Activated CD4-positive, alpha-beta T cell treated with anti-CD3 and anti-CD28 coated beads, Interleukin-2, amount 50 U/mL, for 16 hours (primary cell): ENCODE measurements at regions not wholly inside any gene's neighbourhood (a gene's known extent, or its start where the extent isn't known, plus 50 kb on each side); places are given as distances from the start of the nearest gene placed in this dataset.
"Not testable (repeated sequence)": the region's sequence is repeated elsewhere in the genome, so short reads cannot be mapped to it uniquely, and the experiment has no call there.

Experiments
- DNase-seq: peaks from one replicate; pipeline ENCODE4 v3.0.0-alpha.2; 2020

DNA sequence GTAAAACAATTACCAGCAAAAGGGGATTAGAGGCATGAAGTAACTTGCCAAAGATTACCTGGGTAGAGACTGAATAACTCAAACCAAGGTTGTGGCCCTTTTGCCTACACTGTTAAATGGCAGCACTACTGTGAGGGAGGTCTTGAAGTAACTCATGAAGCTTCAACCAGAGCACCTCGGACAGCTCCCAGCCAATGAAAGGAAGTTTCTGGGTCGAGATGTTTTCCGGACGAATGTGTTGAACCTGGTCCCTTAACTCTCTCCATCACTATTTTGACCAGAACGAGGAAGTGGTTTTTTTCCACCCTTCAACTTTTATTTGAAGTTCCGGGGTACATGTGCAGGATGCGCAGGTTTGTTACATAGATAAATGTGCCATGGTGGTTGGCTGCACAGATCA is 133.6 kb upstream of the PRKCQ start:
- DNase-seq, result no peak

- DNase-seq, result no peak
Measured at GRCh38 chr10:6713120-6713519, 133.0 kb upstream of the PRKCQ start.

- DNase-seq, result no peak
Measured at GRCh38 chr10:6711881-6712280, 131.8 kb upstream of the PRKCQ start.

DNA sequence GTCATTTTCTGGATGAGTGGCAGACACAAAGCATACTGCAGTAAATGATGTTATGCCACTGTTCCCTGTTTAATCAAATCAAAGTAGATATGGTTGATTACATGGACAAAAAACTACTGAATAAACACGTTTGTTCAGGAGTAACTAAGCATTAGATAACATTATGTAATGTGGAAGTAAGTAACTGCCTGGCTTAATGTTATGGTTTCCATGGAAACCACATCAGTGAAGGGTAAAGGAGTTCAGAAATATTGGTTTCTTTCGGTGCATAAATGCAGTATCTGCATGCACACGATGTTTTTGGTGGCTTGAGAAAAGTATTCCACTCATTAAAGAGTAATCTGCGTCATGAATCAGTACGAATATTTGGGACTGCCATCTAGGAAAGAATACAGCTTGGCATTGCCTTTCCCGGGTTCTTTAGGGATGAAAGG is 131.3 kb upstream of the PRKCQ start:
- no peak for DNase-seq

DNA sequence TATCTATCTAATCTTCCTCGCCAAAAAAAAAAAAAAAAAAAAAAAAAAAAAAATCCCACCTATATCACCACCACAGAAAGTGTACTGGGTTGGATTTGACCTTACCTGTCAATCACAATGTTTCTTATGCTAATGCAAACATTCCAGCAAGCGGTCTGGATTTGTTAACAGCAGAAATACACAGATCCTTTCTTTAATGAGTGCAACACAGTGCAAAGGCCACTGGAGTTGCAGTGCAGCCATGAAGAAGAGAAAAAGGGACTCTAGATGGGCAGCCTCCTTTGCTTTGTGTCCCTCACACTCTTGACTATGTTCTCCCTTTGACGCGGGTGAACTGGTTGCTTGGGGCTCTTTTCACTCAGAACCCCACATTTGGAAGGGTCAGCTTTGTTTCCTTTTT is 127.3 kb upstream of the PRKCQ start:
- no peak for DNase-seq

DNA sequence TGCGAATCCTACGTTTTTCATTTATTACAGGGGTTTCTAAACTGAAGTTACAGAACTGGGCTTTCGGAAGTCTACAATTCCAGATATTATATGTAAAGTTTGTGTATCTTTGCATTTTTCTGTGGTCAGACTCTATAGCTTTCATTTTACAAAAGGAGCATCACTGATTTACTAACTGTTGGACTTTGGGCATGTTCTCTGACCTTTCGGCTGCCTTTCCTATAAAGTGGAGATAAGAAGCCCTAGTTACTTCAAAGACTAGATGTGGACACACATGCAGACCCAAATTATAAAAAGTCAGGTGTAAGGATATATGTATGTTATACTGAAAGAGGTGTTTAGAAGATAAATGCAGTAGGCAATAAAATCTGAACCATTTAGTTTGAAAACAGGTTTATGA is 126.6 kb upstream of the PRKCQ start:
- DNase-seq, result no peak

DNA sequence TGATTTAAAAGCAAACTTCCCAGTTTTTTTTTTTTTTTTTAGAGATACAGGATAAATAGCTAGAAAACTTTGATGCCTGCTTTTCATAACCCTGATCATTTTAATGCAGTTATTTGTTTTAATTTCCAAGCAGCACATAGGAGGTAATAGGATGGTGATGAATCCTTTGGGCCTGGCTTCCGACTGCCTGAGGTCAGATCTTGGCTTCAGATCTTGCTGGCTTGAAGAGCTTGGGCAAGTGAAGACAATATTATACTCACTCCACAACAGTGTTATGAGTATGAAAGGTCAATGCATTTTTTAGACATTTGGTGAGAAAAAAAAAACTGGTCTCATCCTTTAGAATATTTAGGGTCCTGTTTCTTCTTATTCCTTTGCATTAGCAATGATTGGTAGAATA is 124.8 kb upstream of the PRKCQ start:
- DNase-seq, result no peak

DNA sequence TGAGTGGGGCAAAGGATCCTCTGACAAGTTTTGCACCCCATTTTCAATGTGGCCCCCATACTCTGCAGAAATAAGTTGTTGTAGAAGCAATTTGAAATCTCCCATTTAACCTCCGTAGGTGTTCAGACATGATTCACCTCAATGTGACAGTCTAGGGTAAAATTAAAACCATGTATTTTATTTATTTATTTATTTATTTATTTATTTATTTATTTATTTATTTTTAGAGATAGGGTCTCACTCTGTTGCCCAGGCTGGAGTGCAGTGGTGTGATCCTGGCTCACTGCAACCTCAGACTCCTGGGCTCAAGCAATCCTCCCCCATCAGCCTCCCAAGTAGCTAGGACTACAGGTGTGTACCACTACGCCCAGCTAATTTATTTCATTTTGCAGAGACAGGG is 122.8 kb upstream of the PRKCQ start:
- DNase-seq, result not testable (repeated sequence)

GRCh38 chr10:6702030-6702429 is 122.0 kb upstream of the PRKCQ start:
- no peak for DNase-seq

DNA sequence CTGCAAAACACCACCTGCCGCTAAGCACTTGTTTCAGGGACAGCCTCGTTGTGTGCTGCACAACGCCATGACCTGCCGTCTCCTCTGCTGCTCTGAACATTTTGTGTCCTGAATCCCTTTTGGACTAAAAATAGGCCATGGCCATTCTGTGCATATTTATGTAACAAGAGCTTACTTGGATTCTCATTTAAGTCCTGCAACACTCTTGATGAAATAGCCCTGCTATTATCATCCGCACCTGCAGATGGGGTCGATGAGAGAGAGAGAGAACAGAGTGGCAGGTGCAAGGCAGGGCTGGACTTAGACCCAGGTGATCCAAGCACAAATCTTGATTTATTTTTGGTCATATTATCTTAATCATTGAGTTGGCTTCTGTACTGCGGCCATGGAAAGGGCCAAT is 121.2 kb upstream of the PRKCQ start:
- DNase-seq, result no peak

GRCh38 chr10:6700066-6700465 is 120.0 kb upstream of the PRKCQ start:
- DNase-seq, result no peak

GRCh38 chr10:6699336-6699735 is 119.3 kb upstream of the PRKCQ start:
- DNase-seq, result no peak

DNA sequence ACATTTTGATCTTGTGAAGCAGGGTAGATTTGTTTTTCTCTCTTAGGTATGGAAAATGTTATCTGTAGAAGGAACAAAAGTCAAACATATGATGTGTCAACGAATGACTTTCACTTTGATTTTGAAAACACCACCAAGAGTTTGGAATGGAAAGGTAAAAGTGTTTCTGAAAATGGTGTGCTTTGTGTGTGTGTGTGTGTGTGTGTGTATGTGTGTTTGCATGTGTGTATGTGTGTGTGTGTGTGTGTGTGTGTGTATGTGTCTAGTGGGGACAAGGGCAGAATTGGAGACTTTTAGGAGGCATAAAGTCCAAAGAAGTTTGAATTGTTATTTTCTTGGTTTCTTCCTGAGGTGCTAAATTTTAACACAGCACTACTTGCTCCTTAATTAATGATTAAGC is 115.4 kb upstream of the PRKCQ start:
- no peak for DNase-seq

- no peak for DNase-seq
Measured at GRCh38 chr10:6694447-6695140, 114.5 kb upstream of the PRKCQ start.

- DNase-seq, result no peak
Measured at GRCh38 chr10:6692856-6693255, 112.8 kb upstream of the PRKCQ start.

DNA sequence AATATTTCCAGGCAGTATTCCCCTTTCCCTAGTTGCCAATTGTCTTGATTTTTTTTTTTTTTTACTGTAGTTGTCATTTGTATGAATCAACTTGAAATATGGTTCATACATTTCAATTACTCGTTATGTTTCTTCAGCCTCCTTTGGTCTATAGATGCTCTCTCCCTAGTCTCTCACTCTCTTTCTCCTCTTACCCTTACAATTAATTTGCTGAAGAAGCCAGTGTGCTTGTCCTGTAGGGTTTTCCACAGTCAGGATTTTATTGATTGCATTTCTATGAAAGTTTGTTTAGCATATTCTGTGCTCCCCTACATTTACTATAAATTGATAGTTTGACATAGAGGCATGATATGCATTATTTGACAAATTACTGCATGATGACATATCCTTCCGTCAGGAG is 112.0 kb upstream of the PRKCQ start:
- DNase-seq, result no peak

DNA sequence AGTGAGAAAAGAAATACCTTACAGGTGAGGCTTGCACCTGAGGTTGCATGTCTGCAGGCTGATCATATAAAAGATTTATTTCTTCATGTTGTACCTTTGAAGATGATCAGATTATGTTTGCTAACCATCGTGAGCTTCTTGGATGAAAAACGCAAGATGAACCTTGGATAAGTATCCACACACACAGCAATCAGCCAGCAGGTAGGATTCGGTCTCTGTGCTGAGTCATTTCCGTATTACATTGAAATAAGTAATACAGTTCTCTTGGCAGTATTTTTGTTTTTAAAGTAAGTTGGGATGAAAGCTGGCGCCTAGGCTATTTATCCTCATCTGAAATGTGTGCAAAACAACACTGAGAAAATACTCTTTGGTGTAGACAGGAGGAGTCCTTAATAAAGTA is 109.0 kb upstream of the PRKCQ start:
- no peak for DNase-seq

DNA sequence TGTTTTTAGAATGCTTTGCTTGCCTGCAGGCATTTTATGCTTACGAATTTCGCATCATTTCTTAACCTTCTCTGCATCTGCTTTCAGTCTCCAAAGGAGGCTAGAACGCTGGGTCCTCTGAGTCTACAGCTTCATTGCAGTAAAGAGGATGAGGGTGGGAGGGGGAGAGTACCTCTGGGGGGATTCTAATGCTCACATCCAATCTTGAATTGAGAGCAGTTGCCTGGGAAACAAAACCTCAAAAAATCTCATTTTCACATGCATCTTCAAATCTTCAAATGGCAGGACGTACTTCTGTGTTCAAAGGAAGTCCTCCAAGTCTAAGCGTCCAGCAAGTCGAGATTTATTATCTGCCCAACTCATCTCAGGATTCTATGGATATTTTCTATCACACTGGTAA is 100.7 kb upstream of the PRKCQ start:
- DNase-seq, result no peak

- DNase-seq, result no peak
Measured at GRCh38 chr10:6678956-6679355, 98.9 kb upstream of the PRKCQ start.

- peak; percentile 59 for DNase-seq
Measured at GRCh38 chr10:6678211-6678803, 98.2 kb upstream of the PRKCQ start.

DNA sequence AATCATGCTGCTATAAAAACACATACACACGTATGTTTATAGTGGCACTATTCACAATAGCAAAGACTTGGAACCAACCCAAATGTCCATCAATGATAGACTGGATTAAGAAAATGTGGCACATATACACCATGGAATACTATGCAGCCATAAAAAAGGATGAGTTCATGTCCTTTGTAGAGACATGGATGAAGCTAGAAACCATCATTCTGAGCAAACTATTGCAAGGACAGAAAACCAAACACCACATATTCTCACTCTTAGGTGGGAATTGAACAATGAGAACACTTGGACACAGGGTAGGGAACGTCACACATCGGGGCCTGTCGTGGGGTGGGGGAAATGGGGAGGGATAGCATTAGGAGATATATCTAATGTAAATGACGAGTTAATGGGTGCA is 97.1 kb upstream of the PRKCQ start:
- DNase-seq, result not testable (repeated sequence)

DNA sequence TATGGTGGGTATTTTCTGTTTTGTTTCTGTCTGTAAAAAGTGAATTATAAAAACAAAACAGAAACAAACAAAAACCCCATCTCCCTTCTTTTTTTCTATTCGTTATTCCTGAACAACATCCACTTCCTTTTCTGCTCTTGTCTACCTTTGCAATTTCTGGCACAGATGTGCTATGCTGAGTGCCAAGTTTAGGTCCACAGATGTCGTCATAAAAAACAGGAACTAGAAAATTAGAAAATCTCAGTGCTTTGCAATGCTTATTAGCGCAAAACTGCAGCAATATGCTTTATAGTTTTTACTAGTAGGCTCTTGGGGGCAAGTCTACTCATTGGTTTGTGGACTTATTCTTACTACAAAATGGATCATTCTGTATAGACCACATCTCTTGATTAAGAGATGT is 94.2 kb upstream of the PRKCQ start:
- DNase-seq, result no peak

- no peak for DNase-seq
Measured at GRCh38 chr10:6671976-6672375, 91.9 kb upstream of the PRKCQ start.

GRCh38 chr10:6669269-6669859 is 89.3 kb upstream of the PRKCQ start:
- DNase-seq, result peak; percentile 47
